Fibroblast of mammary gland (primary cell): ENCODE measurements at regions not wholly inside any gene's neighbourhood (a gene's known extent, or its start where the extent isn't known, plus 50 kb on each side); places are given as distances from the start of the nearest gene placed in this dataset.

Source experiments
- DNase-seq: peaks from one replicate; pipeline ENCODE4 v3.0.0-alpha.2; 2010; ENCODE audit warnings: low read depth
- H3K4me3 ChIP-seq: 2 replicates; pipeline ENCODE4 v1.5.1; 2011; ENCODE audit warnings: low read depth, mild to moderate bottlenecking, low read length, moderate library complexity; ENCODE audit not compliant: control insufficient read depth
- CTCF ChIP-seq: conservative IDR thresholded peaks from 2 replicates; pipeline ENCODE4 v1.5.1; 2011; ENCODE audit warnings: low read depth, low read length, inconsistent platforms; ENCODE audit not compliant: control insufficient read depth, insufficient read depth

DNA sequence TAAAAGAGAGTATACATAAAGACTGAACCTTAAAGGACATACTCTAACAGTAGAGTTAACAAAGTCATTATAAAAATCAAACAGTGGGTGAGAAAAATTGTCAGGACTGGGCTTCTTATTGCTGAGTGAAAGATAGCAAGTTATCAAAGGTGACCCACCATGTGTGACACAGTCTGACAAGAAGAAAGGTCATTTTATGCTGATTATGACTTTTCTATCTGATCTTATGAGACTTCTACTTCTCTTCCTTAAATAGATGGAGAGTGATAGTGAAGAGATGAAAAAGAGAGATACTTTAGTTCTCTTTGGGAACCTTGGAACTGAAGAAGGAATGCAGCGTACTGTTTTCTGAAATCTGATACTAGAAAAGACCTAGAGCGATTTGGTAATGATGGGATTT lies 2157.1 kb downstream of the NCAM2 start:
- H3K4me3 ChIP-seq = no peak overlapping the region
- TF ChIP-seq CTCF = no peak
- DNase-seq = no peak

DNA sequence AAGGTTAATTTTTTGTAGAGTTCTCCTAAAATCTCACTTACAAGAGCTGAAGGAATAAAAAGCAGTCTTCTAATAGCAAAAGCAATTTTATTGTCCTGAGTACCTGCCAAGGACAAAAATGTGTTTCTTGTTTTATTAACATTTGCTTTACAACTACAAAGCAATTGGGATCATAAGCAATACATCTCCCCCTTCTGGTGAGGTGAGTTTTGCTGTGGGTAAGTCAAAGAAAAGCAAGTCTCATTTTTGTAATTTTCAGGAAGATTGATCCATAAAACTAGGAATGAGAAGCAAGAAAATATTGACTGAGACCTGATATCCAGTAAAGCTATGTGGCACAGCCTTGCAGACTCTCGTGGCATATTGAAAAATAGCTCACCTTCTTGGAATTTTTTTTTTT lies 2162.7 kb downstream of the NCAM2 start:
- no peak for TF ChIP-seq CTCF
- no peak overlapping the region for H3K4me3 ChIP-seq
- no peak for DNase-seq

DNA sequence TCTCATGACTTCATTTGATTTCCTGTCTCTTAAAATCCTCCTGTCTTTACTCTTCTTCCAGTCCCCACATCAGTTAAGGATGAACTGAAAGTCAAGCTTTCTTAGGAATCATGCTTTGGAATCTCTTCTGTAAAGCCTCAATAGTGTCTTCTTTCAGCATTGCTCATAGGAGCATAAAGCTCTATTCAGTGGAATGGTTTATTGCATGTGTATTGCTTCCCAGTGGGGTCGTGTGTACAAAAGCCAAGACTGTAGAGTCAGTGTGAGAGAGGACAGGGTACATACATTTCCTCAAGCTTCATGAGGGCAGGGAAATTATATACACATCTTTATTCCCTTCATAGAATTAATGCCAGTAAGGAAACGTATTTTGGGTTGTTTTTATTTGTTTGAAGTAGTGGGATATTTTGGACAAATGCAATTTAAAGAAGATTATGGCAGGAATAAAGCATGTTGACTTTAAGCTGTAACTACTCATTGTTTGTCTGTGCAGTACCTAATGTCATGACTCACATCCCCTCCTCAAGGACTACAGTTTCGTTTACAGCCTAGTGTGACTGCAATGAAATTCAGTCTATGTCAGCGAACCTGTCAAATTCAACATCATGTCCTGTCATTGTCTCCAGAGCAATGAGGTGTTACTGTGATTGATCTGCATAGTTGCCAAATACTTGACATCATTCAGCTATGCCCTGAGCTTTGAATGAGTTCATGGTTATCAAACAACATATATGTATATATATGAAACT lies 2164.2 kb downstream of the NCAM2 start:
- DNase-seq = no peak
- H3K4me3 ChIP-seq = no peak overlapping the region
- no peak for TF ChIP-seq CTCF
